ENCODE measurements at regions not wholly inside any gene's neighbourhood (a gene's known extent, or its start where the extent isn't known, plus 50 kb on each side); places are given as distances from the start of the nearest gene placed in this dataset.

- TF ChIP-seq, protein P1, sequence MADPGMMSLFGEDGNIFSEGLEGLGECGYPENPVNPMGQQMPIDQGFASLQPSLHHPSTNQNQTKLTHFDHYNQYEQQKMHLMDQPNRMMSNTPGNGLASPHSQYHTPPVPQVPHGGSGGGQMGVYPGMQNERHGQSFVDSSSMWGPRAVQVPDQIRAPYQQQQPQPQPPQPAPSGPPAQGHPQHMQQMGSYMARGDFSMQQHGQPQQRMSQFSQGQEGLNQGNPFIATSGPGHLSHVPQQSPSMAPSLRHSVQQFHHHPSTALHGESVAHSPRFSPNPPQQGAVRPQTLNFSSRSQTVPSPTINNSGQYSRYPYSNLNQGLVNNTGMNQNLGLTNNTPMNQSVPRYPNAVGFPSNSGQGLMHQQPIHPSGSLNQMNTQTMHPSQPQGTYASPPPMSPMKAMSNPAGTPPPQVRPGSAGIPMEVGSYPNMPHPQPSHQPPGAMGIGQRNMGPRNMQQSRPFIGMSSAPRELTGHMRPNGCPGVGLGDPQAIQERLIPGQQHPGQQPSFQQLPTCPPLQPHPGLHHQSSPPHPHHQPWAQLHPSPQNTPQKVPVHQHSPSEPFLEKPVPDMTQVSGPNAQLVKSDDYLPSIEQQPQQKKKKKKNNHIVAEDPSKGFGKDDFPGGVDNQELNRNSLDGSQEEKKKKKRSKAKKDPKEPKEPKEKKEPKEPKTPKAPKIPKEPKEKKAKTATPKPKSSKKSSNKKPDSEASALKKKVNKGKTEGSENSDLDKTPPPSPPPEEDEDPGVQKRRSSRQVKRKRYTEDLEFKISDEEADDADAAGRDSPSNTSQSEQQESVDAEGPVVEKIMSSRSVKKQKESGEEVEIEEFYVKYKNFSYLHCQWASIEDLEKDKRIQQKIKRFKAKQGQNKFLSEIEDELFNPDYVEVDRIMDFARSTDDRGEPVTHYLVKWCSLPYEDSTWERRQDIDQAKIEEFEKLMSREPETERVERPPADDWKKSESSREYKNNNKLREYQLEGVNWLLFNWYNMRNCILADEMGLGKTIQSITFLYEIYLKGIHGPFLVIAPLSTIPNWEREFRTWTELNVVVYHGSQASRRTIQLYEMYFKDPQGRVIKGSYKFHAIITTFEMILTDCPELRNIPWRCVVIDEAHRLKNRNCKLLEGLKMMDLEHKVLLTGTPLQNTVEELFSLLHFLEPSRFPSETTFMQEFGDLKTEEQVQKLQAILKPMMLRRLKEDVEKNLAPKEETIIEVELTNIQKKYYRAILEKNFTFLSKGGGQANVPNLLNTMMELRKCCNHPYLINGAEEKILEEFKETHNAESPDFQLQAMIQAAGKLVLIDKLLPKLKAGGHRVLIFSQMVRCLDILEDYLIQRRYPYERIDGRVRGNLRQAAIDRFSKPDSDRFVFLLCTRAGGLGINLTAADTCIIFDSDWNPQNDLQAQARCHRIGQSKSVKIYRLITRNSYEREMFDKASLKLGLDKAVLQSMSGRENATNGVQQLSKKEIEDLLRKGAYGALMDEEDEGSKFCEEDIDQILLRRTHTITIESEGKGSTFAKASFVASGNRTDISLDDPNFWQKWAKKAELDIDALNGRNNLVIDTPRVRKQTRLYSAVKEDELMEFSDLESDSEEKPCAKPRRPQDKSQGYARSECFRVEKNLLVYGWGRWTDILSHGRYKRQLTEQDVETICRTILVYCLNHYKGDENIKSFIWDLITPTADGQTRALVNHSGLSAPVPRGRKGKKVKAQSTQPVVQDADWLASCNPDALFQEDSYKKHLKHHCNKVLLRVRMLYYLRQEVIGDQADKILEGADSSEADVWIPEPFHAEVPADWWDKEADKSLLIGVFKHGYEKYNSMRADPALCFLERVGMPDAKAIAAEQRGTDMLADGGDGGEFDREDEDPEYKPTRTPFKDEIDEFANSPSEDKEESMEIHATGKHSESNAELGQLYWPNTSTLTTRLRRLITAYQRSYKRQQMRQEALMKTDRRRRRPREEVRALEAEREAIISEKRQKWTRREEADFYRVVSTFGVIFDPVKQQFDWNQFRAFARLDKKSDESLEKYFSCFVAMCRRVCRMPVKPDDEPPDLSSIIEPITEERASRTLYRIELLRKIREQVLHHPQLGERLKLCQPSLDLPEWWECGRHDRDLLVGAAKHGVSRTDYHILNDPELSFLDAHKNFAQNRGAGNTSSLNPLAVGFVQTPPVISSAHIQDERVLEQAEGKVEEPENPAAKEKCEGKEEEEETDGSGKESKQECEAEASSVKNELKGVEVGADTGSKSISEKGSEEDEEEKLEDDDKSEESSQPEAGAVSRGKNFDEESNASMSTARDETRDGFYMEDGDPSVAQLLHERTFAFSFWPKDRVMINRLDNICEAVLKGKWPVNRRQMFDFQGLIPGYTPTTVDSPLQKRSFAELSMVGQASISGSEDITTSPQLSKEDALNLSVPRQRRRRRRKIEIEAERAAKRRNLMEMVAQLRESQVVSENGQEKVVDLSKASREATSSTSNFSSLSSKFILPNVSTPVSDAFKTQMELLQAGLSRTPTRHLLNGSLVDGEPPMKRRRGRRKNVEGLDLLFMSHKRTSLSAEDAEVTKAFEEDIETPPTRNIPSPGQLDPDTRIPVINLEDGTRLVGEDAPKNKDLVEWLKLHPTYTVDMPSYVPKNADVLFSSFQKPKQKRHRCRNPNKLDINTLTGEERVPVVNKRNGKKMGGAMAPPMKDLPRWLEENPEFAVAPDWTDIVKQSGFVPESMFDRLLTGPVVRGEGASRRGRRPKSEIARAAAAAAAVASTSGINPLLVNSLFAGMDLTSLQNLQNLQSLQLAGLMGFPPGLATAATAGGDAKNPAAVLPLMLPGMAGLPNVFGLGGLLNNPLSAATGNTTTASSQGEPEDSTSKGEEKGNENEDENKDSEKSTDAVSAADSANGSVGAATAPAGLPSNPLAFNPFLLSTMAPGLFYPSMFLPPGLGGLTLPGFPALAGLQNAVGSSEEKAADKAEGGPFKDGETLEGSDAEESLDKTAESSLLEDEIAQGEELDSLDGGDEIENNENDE (IDR thresholded peaks at IDR 0.05; ENCODE audit: insufficient replicate concordance, low read length): no peak
- TF ChIP-seq EGR1 (IDR thresholded peaks at IDR 0.05; ENCODE audit: borderline replicate concordance, low read depth, low read length) (no peak), FOSL1 (IDR thresholded peaks at IDR 0.05; ENCODE audit: insufficient read depth, low read depth, low read length) (no peak), BRCA1 (IDR thresholded peaks at IDR 0.05; ENCODE audit: low read depth, low read length) (no peak), PHF8 (conservative IDR thresholded peaks at IDR 0.05; ENCODE audit: low read depth, low read length) (no peak), YY1 (IDR thresholded peaks at IDR 0.05; ENCODE audit: low read depth, low read length) (no peak), KDM5A (IDR thresholded peaks at IDR 0.05; ENCODE audit: low read length) (no peak), TAF7 (optimal IDR thresholded peaks at IDR 0.05; ENCODE audit: borderline replicate concordance, low read depth, low read length) (no peak)
- TF ChIP-seq, protein P2, sequence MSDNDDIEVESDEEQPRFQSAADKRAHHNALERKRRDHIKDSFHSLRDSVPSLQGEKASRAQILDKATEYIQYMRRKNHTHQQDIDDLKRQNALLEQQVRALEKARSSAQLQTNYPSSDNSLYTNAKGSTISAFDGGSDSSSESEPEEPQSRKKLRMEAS (IDR thresholded peaks at IDR 0.05): no peak
- TF ChIP-seq, protein P3, sequence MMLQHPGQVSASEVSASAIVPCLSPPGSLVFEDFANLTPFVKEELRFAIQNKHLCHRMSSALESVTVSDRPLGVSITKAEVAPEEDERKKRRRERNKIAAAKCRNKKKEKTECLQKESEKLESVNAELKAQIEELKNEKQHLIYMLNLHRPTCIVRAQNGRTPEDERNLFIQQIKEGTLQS (IDR thresholded peaks at IDR 0.05; ENCODE audit: insufficient read depth, low read depth, low read length): no peak
Observed at GRCh38 chr5:98570661-98571191, 202.7 kb upstream of the RGMB start (continued).

All from H1 (cell line).